ENCODE measurements at regions not wholly inside any gene's neighbourhood (a gene's known extent, or its start where the extent isn't known, plus 50 kb on each side); places are given as distances from the start of the nearest gene placed in this dataset.

- no peak for TF ChIP-seq ZNF639 (CRISPR knock-in tag; conservative IDR thresholded peaks at IDR 0.05 in 1 of 2, IDR thresholded peaks at IDR 0.05 in 1 of 2)
- no peak for TF ChIP-seq KAT2B (IDR thresholded peaks at IDR 0.05; ENCODE audit: low read depth, low read length)
Observed at GRCh38 chr1:38569932-38570656, 289.5 kb downstream of the RRAGC start.

All from K562 (cell line).